Activated naive CD4-positive, alpha-beta T cell treated with anti-CD3 and anti-CD28 coated beads, Interleukin-2, amount 50 U/mL, for 24 hours (primary cell): ENCODE measurements at regions not wholly inside any gene's neighbourhood (a gene's known extent, or its start where the extent isn't known, plus 50 kb on each side); places are given as distances from the start of the nearest gene placed in this dataset.

Source experiments
- H3K27ac Mint-ChIP-seq: one replicate; pipeline ENCODE4 v1.8.0; 2021; ENCODE audit warnings: mild to moderate bottlenecking, mixed read lengths
- H3K27me3 Mint-ChIP-seq: one replicate; pipeline ENCODE4 v1.8.0; 2021; ENCODE audit warnings: mixed read lengths
- H3K36me3 Mint-ChIP-seq: one replicate; pipeline ENCODE4 v1.8.0; 2021; ENCODE audit warnings: mixed read lengths
- H3K4me1 Mint-ChIP-seq: one replicate; pipeline ENCODE4 v1.8.0; 2021; ENCODE audit warnings: mixed read lengths
- H3K4me3 Mint-ChIP-seq: one replicate; pipeline ENCODE4 v1.8.0; 2021; ENCODE audit warnings: mild to moderate bottlenecking, mixed read lengths
- H3K9me3 Mint-ChIP-seq: one replicate; pipeline ENCODE4 v1.8.0; 2021; ENCODE audit warnings: mixed read lengths

DNA sequence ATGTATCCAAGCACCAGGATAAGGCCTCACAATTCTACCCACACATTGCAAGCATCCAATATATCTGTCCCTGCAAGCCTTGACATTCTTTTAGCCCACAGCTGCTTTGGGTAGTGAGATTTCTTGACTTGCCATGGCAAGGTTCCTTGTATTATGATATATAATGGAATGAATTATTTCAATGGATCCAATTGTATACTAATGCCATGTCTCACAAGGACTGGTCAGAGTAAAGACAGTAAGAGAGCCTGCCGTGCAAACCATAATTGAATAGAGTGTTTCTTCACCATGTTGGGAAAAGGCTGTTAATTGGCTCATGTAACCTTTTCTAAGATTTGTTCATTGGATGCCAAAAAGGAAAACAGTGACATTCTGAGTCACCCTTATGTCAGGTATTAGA is 64.3 kb upstream of the RBBP8 start:
- H3K4me1 Mint-ChIP-seq, result peaks cover 13% of the 10 kb centered on the region
- no peaks in the 10 kb centered on the region for H3K36me3 Mint-ChIP-seq
- no peak overlapping the region for H3K4me3 Mint-ChIP-seq
- no peak overlapping the region for H3K27ac Mint-ChIP-seq
- no peaks in the 10 kb centered on the region for H3K9me3 Mint-ChIP-seq
- H3K27me3 Mint-ChIP-seq, result peaks cover 11% of the 10 kb centered on the region

DNA sequence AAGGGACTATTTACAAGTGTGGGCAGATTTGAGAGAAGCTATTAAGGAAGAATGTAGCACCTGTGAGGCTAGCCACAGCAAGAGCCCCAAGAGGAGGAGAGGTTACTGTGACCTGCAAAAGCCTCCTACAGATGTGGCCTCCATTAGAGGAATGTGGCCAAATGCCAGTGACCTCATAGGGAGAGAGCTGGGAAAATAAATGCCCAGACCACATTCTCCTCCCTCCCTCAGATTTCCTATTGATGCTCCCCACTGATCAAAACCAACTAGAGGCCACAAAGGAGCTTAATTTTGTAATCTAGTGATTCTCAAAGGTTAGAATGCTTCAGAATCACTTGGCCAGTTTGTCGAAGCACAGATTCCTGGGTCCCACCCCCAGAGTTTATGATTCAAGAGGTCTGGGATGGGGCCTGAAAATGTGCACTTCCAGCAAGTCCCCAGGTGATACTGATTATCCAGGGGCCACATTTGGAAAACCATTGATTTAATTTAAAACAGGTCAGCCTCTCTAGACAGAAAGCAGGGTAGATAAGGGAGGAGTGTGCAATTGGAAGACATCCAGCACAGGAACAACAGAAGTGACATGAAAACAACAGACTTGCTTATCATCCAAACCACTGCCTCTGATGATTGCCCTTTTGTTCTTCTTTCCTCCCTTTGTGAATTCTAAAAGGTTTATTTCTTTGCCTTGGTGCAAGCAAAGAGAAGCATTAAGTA is 61.2 kb upstream of the RBBP8 start:
- Mint-ChIP-seq H3K36me3 (no peaks in the 10 kb centered on the region), H3K27ac (no peak overlapping the region), H3K4me3 (no peak overlapping the region), H3K4me1 (peaks cover 13% of the 10 kb centered on the region), H3K27me3 (peaks cover 3% of the 10 kb centered on the region), H3K9me3 (no peaks in the 10 kb centered on the region)

DNA sequence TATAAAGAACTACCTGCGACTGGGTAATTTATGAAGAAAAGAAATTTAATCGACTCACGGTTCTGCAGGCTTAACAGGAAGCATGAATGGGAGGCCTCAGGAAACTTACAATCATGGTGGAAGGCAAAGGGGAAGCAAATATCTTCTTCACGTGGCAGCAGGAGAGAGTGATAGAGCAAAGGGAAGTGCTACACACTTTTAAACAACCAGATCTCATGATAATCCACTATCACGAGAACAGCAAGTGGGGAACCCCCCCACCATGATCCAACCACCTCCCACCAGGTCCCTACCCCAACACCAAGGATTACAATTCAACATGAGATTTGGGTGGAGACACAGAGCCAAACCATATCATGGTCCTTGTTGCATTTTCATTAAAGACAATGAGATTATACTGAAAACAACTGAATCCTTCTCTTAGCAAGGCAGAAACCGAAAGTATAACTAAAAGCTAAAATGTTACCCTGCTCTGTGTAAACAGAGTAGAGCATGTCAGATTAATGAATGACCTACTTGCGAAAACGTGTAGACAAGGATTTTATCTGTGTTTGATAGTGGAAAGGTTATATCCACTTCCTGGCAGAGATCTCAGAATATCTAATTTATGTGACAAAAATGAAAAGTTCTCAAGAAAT is 60.1 kb upstream of the RBBP8 start:
- no peaks in the 10 kb centered on the region for H3K36me3 Mint-ChIP-seq

DNA sequence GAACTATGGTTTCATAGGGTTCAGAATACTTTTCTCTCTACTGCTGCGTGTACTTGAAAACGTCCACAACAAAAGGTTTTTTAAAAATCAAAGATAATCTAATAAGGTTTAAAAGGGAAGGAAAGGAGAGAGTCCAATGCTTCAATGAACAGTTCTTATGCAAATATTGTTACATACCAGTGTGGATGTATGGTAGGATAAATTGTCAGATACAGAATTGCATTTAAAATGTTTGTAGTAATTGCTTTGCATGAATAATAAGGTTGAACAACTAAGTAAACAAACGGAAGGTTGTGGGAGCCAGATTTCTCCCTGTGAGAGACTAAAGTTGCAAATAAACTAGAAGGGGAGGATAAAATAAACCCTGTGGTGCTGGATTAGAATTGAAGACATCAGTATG is 53.8 kb upstream of the RBBP8 start:
- H3K4me3 Mint-ChIP-seq, result no peak overlapping the region
- H3K9me3 Mint-ChIP-seq, result no peaks in the 10 kb centered on the region
- no peaks in the 10 kb centered on the region for H3K36me3 Mint-ChIP-seq
- H3K27me3 Mint-ChIP-seq, result peaks cover 2% of the 10 kb centered on the region
- no peak overlapping the region for H3K27ac Mint-ChIP-seq
- H3K4me1 Mint-ChIP-seq, result no peaks in the 10 kb centered on the region

More for the DNA sequence above, 60.1 kb upstream of the RBBP8 start:
- Mint-ChIP-seq H3K4me3 (peak overlapping the region; percentile 24), H3K27ac (no peak overlapping the region), H3K27me3 (peaks cover 1% of the 10 kb centered on the region), H3K4me1 (peaks cover 13% of the 10 kb centered on the region), H3K9me3 (no peaks in the 10 kb centered on the region)

DNA sequence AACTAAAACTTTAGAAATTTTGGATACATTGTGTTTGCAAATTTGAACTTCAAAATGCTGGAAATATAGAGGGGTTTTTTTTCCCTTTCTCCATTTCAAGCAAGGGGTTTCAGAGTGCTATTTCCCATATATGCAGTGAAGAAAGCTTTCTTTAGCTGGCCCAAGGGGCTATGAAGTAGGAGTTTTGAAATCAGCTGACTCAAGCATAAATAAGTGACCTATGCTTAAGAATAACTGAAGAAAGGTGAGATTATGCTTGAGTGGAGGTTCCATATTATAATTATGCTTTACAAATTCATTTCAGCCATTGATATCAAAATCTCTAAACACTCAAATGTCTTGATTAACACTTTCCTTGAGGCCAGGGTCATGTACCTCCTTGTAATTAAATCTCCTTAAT is 51.0 kb upstream of the RBBP8 start:
- Mint-ChIP-seq H3K27me3 (peaks cover 10% of the 10 kb centered on the region), H3K9me3 (no peaks in the 10 kb centered on the region), H3K4me1 (no peaks in the 10 kb centered on the region), H3K27ac (no peak overlapping the region), H3K36me3 (no peaks in the 10 kb centered on the region), H3K4me3 (no peak overlapping the region)

DNA sequence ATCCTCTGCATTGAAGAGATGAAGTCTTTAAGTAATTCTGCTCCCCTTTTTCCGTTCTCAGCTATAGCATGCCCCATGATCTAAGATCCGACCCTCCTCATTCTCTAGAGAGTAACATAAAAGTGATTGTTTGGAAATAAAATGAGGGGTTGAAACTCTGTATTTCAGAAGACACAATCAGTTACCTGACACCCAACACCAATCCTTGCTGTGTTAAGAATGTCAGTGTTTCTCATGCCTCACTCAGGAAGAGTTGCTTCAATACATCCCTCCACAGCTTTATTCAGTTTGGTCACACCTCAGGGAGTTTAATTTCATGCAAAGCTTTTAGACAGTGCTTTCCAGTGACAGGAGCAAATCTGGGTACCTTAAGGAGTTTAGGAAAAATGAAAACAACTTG is 49.9 kb upstream of the RBBP8 start:
- H3K4me3 Mint-ChIP-seq, result no peak overlapping the region
- H3K36me3 Mint-ChIP-seq, result no peaks in the 10 kb centered on the region
- H3K27ac Mint-ChIP-seq, result no peak overlapping the region
- no peaks in the 10 kb centered on the region for H3K4me1 Mint-ChIP-seq
- H3K27me3 Mint-ChIP-seq, result peaks cover 10% of the 10 kb centered on the region
- no peaks in the 10 kb centered on the region for H3K9me3 Mint-ChIP-seq
